ENCODE measurements at regions not wholly inside any gene's neighbourhood (a gene's known extent, or its start where the extent isn't known, plus 50 kb on each side); places are given as distances from the start of the nearest gene placed in this dataset.
"Not testable (repeated sequence)": the region's sequence is repeated elsewhere in the genome, so short reads cannot be mapped to it uniquely, and the experiment has no call there.

DNA sequence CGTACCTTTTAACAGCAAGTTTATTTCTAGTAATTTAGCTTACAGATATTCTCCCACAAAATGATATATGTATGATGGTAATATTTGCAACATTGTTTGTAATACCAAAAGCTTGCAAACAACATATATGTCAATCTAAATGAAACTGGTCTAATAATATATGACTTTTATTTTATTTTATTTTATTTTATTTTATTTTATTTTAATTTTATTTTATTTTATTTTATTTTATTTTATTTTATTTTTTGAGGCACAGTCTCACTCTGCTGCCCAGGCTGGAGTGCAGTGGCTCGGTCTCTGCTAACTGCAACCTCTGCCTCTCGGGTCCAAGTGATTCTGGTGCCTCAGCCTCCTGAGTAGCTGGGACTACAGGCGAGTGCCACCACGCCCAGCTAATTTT is 94.6 kb upstream of the ABCA1 start:
- not testable (repeated sequence) for DNase-seq (ENCODE audit: low read depth)

DNA sequence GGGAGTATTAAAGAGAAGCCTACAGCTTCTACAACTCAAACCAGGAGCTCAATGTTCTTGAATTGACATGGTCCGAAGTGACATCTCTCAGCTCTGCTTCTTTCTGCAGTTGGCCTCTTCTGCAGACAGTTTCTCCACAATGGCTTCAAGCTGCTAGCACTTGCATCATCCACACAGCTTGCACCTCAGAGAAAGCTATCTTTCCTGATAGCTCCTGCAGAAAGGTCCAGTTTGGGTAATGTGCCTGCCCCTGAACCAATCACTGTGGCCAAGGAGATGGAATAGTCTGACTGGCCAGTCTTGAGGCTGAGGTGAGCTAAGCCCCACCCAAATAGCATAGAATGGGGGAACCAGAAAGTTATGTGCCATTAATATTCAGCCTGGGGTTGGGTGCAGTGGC is 95.8 kb upstream of the ABCA1 start:
- no peak for DNase-seq (ENCODE audit: low read depth)

DNA sequence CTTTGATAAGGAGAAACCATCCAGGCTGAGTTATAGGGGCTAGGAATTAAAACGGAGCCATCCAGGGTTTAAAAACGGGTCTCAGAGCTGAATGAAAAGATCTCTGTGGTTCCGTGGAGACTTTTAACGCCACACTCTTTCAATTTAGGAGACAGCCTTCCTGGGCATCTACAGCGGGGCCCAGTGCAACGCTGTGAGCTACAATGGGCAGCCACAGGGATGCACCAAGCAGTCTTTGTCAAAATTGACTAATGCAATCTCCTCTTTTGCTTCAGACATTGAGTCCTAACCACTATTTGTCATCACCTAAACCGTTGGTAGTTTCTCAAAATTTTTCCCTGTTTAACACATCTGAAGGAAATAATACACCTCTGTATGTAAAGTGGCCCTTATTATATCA is 96.6 kb upstream of the ABCA1 start:
- no peak for DNase-seq (ENCODE audit: low read depth)

DNA sequence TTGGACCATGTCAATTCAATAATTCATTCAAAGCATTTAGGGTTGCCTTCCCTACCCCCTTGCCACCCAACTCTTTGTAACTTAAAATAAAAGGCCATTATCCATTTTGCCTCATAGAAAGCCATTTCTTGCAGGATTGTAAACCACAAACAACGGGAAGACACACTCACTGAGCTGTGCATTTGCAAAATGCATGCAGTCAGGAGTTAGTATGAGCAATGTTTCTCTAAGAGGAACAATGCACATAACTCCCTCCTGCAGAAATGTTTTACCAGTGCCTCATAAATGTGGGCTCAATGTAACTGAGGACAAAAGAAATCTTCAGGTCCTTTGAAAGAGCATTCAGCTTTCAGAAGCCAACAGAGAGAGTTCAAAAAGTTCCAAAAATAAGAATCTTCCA is 98.5 kb upstream of the ABCA1 start:
- peak; percentile 23 for DNase-seq (ENCODE audit: low read depth)

DNA sequence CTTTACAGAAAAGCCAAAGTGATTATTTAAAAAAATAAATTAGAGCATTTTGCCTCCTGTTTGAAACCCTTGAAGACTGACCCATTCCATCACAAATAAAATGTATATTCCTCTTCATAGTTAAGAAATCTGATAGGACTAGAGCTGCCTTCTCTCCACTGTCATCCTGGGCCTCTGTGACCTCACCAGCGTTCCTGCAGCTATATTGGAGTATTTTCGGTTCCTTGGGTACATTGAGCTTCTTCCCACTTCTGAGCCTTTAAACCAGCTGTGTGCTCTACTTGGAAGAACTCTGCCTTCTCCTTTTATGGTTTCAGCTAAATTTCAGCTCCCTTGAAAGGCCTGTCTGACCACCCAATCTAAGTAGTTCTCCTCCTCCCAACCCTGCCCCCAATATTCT is 99.1 kb upstream of the ABCA1 start:
- no peak for DNase-seq (ENCODE audit: low read depth)

GRCh38 chr9:105030285-105030684 is 102.3 kb upstream of the ABCA1 start:
- no peak for DNase-seq (ENCODE audit: low read depth)

DNA sequence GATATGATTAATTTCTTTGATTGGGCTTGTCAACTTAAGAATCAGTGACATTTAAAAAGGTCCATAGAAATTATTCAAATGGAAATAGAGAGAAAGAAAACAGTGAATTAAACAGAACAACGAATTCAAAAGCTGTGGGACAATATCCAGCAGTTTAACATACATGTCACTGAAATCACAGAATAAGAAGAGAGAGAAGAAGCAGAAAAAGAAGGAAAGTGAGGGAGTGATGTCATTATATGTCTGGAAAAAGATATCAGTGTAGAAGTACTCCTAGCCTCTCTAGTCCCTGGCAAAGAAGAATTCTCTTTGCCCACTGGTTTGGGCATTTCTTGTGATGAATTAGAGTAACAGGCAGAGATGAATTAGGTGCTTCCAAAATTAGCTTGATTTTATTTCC is 109.2 kb upstream of the ABCA1 start:
- DNase-seq (ENCODE audit: low read depth), result no peak

GRCh38 chr9:105038051-105038450 is 110.1 kb upstream of the ABCA1 start:
- DNase-seq (ENCODE audit: low read depth), result no peak

DNA sequence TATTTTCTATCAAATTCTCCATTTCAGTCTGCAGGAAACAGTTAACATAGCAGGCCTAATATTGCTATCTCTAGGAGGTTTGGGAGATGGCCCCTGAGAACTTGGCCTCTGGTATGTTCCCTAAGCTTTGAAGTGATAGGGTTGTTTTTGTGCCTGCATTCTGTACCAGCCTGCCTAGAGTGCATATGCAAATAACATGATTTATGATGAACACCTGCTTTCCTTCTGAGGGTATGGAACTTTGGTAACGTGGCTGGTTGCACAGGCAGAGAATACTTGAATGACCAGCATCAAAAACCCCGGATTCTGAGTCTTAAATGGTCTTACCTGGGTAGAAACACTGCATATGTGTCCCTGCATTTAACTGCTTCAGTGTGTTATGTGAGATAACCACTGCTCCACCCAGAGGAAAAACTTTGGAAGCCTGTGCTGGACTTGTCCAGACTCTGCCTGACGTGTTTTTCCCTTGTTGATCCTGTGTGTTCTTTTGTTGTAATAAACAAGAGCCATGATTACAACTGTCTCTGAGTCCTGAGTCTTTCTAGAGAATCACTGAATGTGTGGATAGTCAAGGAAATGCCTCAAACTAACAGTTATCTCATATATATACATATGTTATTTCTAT is 111.3 kb upstream of the ABCA1 start:
- no peak for DNase-seq (ENCODE audit: low read depth)

DNA sequence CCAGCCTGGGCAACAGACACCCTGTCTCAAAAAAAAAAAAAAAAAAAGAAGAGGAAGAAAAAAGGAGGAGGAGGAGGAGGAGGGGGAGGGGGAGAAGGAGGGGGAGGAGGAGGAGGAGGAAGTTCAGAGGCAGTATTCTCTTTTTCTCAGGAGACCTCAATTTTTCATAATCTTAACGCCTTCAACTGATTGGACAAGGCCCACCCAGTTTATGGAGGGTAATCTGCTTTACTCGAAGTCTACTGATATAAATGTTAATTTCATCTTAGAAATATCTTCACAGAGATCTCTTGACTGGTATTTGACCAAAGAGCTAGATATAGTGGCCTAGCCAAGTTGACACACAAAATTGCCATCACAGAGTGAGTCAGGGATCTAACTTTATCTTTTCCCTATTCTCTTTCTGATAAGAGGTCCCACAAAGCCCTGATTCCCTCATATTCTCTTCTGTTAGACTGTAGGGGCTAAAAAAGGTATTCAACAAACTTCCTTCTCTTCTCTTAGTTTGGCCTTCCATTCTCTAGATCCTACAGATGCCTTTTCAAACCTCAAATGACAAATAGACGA is 115.5 kb upstream of the ABCA1 start:
- no peak for DNase-seq (ENCODE audit: low read depth)

DNA sequence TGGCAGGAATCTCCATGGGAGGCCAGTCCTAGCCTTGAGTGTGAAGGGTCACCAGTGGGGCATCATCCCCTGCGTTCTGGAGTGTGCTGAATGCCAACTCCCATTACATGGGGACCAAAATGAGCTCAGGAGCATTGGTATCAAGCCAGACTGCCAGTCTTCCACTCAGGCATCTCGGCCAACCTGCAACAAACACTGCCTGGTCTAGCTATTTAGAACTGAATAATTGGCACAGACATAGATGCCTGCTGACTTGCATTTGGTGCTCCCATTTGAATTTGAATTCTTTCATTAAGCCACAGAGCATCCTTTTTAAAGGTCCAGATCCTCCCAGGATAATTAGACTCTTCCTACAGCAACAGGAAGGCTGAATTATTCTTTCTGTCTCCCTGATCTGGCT is 116.6 kb upstream of the ABCA1 start:
- DNase-seq (ENCODE audit: low read depth), result no peak

GRCh38 chr9:105046907-105047741 is 119.2 kb upstream of the ABCA1 start:
- DNase-seq (ENCODE audit: low read depth), result no peak

DNA sequence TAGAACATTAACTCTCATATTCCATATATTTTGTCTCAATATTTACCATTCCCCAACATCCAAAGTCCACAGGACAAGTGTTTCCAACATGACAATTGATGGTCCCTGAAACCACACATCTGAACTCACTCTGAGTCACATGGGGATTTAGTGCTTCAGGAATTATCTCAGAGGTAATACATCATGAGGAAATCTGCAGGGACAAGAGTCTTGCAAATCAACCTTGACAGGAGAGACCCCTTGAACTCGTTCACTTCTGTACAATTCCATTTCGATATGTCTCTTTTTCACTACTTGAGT is 119.7 kb upstream of the ABCA1 start:
- DNase-seq (ENCODE audit: low read depth), result no peak

DNA sequence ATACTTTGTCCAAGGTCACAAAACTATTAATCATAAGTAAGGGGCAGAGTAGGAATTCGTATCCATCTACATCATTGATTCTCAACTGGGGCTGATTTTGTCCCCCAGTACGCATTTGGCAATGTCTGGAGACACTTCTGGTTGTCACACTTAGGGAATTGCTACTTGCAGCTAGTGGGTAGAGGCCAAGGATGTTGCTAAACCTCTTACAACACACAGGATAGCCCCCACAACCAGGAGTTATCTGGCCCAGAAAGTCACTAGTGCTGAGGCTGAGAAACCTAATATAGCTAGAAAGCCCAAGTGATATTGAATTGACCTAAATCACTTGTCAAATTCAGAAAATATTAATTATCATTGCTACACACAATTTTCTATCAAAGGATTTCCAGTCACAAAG is 120.4 kb upstream of the ABCA1 start:
- no peak for DNase-seq (ENCODE audit: low read depth)

- no peak for DNase-seq (ENCODE audit: low read depth)
Measured at GRCh38 chr9:105050296-105050695, 122.3 kb upstream of the ABCA1 start.

DNA sequence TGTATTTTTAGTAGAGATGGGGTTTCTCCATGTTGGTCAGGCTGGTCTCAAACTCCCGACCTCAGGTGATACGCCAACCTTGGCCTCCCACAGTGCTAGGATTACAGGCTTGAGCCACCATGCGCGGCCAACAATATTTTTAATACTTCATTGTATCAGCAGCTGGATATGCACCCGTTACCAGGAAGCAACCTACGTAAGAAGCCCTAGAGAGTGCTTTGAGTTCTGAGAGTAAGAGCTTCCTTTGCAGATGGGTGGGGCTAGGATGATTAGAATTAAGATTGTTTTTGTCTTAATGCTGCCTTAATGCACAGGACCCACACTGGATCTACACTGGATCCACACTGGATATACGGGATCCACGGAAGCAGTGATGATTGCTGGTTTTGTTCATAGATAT is 123.9 kb upstream of the ABCA1 start:
- DNase-seq (ENCODE audit: low read depth), result no peak

DNA sequence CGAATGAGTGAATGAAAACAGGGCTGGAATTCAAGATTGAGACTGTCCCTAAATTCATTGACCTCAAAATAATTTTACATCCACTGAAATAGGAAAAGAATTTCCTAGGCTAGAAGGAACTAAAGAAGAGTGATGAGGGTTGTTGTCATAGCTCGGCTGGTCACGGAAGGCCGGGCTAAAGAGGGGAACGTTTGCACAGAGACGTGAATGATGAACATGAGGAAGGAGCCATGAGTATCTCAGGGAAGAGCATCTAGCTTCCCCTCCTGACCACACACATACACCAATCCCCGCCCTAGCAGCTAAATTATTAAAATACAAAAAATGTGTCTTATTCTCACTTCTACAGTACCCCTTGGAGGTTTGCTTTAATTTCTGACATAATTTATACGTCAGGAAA is 124.4 kb upstream of the ABCA1 start:
- DNase-seq (ENCODE audit: low read depth), result no peak

DNA sequence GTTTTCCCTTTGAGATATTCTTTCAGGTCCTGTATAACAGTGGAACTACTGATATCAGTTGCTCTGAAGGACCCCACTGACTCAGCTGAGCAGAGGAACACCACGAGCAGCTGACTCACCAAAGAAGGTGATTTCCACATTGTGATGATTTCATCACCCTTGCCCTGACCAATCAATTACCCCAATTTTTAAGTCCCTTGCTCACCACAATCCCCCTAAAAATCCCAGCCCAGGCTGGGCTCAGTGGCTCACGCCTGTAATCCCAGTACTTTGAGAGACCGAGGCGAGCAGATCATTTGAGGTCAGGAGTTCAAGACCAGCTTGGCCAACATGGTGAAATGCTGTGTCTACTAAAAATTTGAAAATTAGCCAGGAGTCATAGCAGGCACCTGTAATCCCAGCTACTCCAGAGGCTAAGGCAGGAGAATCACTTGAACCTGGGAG is 125.3 kb upstream of the ABCA1 start:
- peak; percentile 88 for DNase-seq (ENCODE audit: low read depth)

- DNase-seq (ENCODE audit: low read depth), result peak; percentile 90
Measured at GRCh38 chr9:105054491-105054890, 126.5 kb upstream of the ABCA1 start.

DNA sequence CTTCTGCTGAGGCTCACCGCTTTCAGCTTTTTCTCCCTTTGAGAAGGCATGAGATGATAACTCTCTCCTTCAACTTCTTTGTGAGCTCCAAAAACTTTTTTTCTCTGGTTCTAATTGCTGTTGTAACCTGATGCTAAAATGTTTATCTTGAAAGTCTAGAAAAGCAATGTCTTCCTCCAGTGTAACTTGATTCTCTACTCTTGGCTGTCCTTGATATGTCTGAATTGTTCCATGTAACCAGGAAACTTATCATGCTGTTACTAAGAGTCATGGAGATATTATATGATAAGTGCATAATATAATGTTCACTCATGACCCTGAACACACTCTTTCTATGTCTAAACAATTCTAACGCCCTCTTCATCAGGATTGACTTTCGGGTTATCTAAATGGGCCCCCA is 128.0 kb upstream of the ABCA1 start:
- no peak for DNase-seq (ENCODE audit: low read depth)

- no peak for DNase-seq (ENCODE audit: low read depth)
Measured at GRCh38 chr9:105057551-105057950, 129.6 kb upstream of the ABCA1 start.

- DNase-seq (ENCODE audit: low read depth), result no peak
Measured at GRCh38 chr9:105059252-105059651, 131.3 kb upstream of the ABCA1 start.

DNA sequence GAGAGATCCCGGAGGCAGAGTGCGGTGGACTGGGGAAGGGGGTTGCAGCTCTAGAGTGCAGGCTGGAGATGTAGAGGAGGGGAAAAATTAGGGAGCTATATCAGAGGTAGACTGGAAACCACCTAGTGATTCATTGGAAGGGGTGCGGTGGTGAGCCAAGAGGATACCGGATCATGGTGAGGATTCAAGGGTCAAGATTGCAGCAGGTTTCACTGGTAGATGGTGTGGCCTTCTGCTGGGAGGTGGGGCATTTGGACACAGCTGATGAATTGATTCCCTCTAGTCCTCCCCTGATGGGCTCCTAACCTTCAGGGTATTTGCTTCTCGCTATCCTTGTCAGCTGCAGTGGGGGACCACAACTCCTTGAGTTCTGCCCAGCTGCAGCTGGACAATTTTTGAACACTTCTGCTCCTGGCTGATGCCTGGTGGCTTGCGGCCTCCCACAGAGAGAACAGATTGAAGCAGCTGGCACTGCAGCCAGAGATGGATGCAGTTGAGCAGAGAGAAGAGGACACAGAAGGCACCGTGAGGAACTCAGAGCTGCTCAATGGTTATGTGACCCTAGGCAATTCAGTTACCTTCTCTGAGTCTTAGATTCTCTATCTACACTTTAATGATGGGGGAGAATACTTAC is 134.4 kb upstream of the ABCA1 start:
- DNase-seq (ENCODE audit: low read depth), result no peak
